ENCODE measurements at regions not wholly inside any gene's neighbourhood (a gene's known extent, or its start where the extent isn't known, plus 50 kb on each side); places are given as distances from the start of the nearest gene placed in this dataset.

DNA sequence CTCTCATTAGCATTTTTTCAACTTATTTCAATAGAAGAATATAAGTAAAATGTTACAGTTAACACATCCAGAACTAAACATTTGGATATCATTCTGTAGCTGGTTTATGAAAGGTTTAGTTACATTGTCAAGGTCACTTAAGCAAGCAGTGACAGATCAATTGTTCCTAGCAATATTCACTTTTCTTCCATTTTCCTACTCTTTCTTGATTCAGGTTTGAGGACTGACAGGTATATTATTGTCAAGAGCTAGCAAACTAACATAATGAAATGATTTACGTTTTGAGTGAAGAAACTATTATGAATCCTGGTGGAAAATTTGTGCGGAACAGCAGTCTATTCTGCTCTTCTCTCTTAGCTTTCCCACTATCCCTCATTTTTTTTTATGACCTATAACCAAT, 220.4 kb upstream of the ADGRL4 start:
- no peak overlapping the region for H3K27ac ChIP-seq (ENCODE audit: low read depth, low read length)
- FAIRE-seq (no peak), DNase-seq (ENCODE audit: low read depth in 1 of 2, low spot score in 2 of 2) (no peak)
- no peaks in the 10 kb centered on the region for H4K20me1 ChIP-seq (replicated peaks in 1 of 2; ENCODE audit: control insufficient read depth in 1 of 2, insufficient read depth in 2 of 2, low read length in 2 of 2)
- no peak overlapping the region for H3K4ac ChIP-seq (replicated peaks; ENCODE audit: insufficient read length, low read depth, low read length)
- ChIA-PET POLR2A (ENCODE audit: partially characterized antibody) (no interaction called here), CTCF (ENCODE audit: partially characterized antibody) (interaction anchor here (0.6 kb wide), 1 partner anchor 1892 kb away, joined by 3 read pairs; no protein-coding TSS in a partner anchor)
- H3K56ac ChIP-seq (replicated peaks; ENCODE audit: insufficient read length, low read depth, low read length), result no peak overlapping the region
- no peak overlapping the region for H3K4me2 ChIP-seq (ENCODE audit: insufficient read depth in 1 of 2, low read depth in 2 of 2, low read length in 2 of 2)
- H4K8ac ChIP-seq (ENCODE audit: extremely low read depth, insufficient read depth, low read length), result no peak overlapping the region
- H3K14ac ChIP-seq (ENCODE audit: insufficient read length), result no peak overlapping the region
- H3K4me1 ChIP-seq (replicated peaks in 1 of 4; ENCODE audit: control insufficient read depth in 3 of 4, insufficient read depth in 4 of 4, low read length in 3 of 4), result no peaks in the 10 kb centered on the region
- no peaks in the 10 kb centered on the region for H3K23me2 ChIP-seq (ENCODE audit: low read depth, low read length)
- no peak overlapping the region for H2BK5ac ChIP-seq (ENCODE audit: low read depth, low read length)
- no peak overlapping the region for H2AFZ ChIP-seq (ENCODE audit: low read length)
- H3K4me3 ChIP-seq (ENCODE audit: extremely low read depth in 1 of 4, insufficient read depth in 2 of 4, low read depth in 3 of 4, low read length in 4 of 4), result no peak overlapping the region
- H2BK15ac ChIP-seq (ENCODE audit: low read length), result no peak overlapping the region
- no peak overlapping the region for H3K18ac ChIP-seq (ENCODE audit: extremely low read depth, low read length)
- H3K9me3 ChIP-seq (ENCODE audit: insufficient read depth in 2 of 2, low read depth in 1 of 2, low read length in 1 of 2), result no peaks in the 10 kb centered on the region
- no peak overlapping the region for H2BK20ac ChIP-seq (ENCODE audit: low read length)
- H3K27me3 ChIP-seq (replicated peaks in 1 of 4; ENCODE audit: control insufficient read depth in 3 of 4, extremely low read depth in 1 of 4, insufficient read depth in 3 of 4, low read length in 3 of 4), result no peaks in the 10 kb centered on the region
- WGBS, 2 experiments (ENCODE audit: extremely low coverage in 1 of 2, insufficient coverage in 1 of 2, insufficient read length in 1 of 2, insufficient replicate concordance in 2 of 2, low coverage in 1 of 2, low lambda C conversion rate in 2 of 2, missing lambda C conversion rate in 1 of 2), result 85% methylated on average over 2 of the region's 2 CpGs; no CpG with 5 or more reads in 1 of the 2 experiments
- H2BK12ac ChIP-seq (ENCODE audit: low read depth, low read length), result no peak overlapping the region
- no peaks in the 10 kb centered on the region for H3K79me1 ChIP-seq (ENCODE audit: low read depth, low read length)
- no peak overlapping the region for H2AK5ac ChIP-seq (ENCODE audit: low read depth, low read length)
- no peak overlapping the region for H2BK120ac ChIP-seq (replicated peaks; ENCODE audit: low read depth, low read length)
- H4K5ac ChIP-seq (ENCODE audit: insufficient read length, low read depth, low read length), result no peak overlapping the region
- no peak overlapping the region for H3K23ac ChIP-seq (ENCODE audit: insufficient read length)
- H3K9ac ChIP-seq (replicated peaks in 1 of 4; ENCODE audit: extremely low read depth in 1 of 4, low read depth in 3 of 4, low read length in 3 of 4), result no peak overlapping the region
- no peaks in the 10 kb centered on the region for H3K79me2 ChIP-seq (ENCODE audit: control insufficient read depth in 1 of 2, insufficient read depth in 2 of 2, low read length in 2 of 2)
- no peak overlapping the region for H4K91ac ChIP-seq (replicated peaks; ENCODE audit: insufficient read length, low read length)
- H3K36me3 ChIP-seq (ENCODE audit: control insufficient read depth in 2 of 4, insufficient read depth in 4 of 4, low read length in 3 of 4), result no peaks in the 10 kb centered on the region
- TF ChIP-seq, protein P1, sequence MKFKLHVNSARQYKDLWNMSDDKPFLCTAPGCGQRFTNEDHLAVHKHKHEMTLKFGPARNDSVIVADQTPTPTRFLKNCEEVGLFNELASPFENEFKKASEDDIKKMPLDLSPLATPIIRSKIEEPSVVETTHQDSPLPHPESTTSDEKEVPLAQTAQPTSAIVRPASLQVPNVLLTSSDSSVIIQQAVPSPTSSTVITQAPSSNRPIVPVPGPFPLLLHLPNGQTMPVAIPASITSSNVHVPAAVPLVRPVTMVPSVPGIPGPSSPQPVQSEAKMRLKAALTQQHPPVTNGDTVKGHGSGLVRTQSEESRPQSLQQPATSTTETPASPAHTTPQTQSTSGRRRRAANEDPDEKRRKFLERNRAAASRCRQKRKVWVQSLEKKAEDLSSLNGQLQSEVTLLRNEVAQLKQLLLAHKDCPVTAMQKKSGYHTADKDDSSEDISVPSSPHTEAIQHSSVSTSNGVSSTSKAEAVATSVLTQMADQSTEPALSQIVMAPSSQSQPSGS (IDR thresholded peaks at IDR 0.05; ENCODE audit: low read length), result no peak
- TF ChIP-seq, protein P2, sequence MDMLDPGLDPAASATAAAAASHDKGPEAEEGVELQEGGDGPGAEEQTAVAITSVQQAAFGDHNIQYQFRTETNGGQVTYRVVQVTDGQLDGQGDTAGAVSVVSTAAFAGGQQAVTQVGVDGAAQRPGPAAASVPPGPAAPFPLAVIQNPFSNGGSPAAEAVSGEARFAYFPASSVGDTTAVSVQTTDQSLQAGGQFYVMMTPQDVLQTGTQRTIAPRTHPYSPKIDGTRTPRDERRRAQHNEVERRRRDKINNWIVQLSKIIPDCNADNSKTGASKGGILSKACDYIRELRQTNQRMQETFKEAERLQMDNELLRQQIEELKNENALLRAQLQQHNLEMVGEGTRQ (IDR thresholded peaks at IDR 0.05; ENCODE audit: low read length), result no peak
- no peak for TF ChIP-seq ZNF274 (IDR thresholded peaks at IDR 0.05; ENCODE audit: borderline replicate concordance, extremely low read depth, low read length)
- no peak for TF ChIP-seq EGR1 (IDR thresholded peaks at IDR 0.05; ENCODE audit: borderline replicate concordance, low read depth, low read length)
- no peak for TF ChIP-seq BCL11A (IDR thresholded peaks at IDR 0.05; ENCODE audit: low read depth in 2 of 2, low read length in 2 of 2)
- TF ChIP-seq CTBP2 (IDR thresholded peaks at IDR 0.05; ENCODE audit: borderline replicate concordance, insufficient read depth, insufficient read length, low read length), result no peak
- no peak for TF ChIP-seq TEAD4 (IDR thresholded peaks at IDR 0.05; ENCODE audit: low read depth, low read length)
- no peak for TF ChIP-seq SRF (IDR thresholded peaks at IDR 0.05; ENCODE audit: low read depth, low read length)
- no peak for TF ChIP-seq SP4 (IDR thresholded peaks at IDR 0.05; ENCODE audit: low read length)
- TF ChIP-seq ASH2L (IDR thresholded peaks at IDR 0.05; ENCODE audit: low read length), result no peak
- TF ChIP-seq SUZ12 (IDR thresholded peaks at IDR 0.05; ENCODE audit: low read length), result no peak
- no peak for TF ChIP-seq EP300 (IDR thresholded peaks at IDR 0.05; ENCODE audit: borderline replicate concordance in 1 of 2, low read depth in 2 of 2, low read length in 2 of 2)
- TF ChIP-seq SP2 (IDR thresholded peaks at IDR 0.05; ENCODE audit: low read length), result no peak

Data from H1 (cell line).